Parathyroid adenoma (tissue), 2 donors: ENCODE measurements at regions not wholly inside any gene's neighbourhood (a gene's known extent, or its start where the extent isn't known, plus 50 kb on each side); places are given as distances from the start of the nearest gene placed in this dataset.

Experiments used
- H2AFZ ChIP-seq: fragments of 300-600 bp; sonication (generic); one replicate; pipeline ENCODE4 v1.7.0; 2017; ENCODE audit warnings: antibody characterized with exemption, mild to moderate bottlenecking
- H3K27ac ChIP-seq: fragments of 300-600 bp; sonication (generic); one replicate; pipeline ENCODE4 v1.7.0; 2017
- H3K27me3 ChIP-seq: fragments of 300-600 bp; sonication (generic); one replicate; pipeline ENCODE4 v1.7.0; 2017; ENCODE audit warnings: low read length; ENCODE audit not compliant: control insufficient read depth, insufficient read depth
- H3K36me3 ChIP-seq: fragments of 300-600 bp; sonication (generic); one replicate; pipeline ENCODE4 v1.7.0; 2017; ENCODE audit warnings: low read length; ENCODE audit not compliant: control insufficient read depth, insufficient read depth
- H3K4me1 ChIP-seq: fragments of 300-600 bp; sonication (generic); one replicate; pipeline ENCODE4 v1.7.0; 2017; ENCODE audit warnings: control low read depth
- H3K4me2 ChIP-seq: fragments of 300-600 bp; sonication (generic); one replicate; pipeline ENCODE4 v1.7.0; 2017; ENCODE audit warnings: low read length
- H3K4me3 ChIP-seq: fragments of 300-600 bp; sonication (generic); one replicate; pipeline ENCODE4 v1.7.0; 2017; ENCODE audit warnings: low read depth, low read length
- H3K79me2 ChIP-seq: fragments of 300-600 bp; sonication (generic); one replicate; pipeline ENCODE4 v1.7.0; 2017; ENCODE audit warnings: control low read depth
- H3K9ac ChIP-seq: fragments of 300-600 bp; sonication (generic); one replicate; pipeline ENCODE4 v1.7.0; 2017; ENCODE audit warnings: mild to moderate bottlenecking
- H3K9me3 ChIP-seq: fragments of 300-600 bp; sonication (generic); one replicate; pipeline ENCODE4 v1.7.0; 2017; ENCODE audit warnings: low read length; ENCODE audit not compliant: control insufficient read depth
- TF ChIP-seq, protein P1 (sequence below): fragments of 300-600 bp; sonication (generic); IDR thresholded peaks from one replicate; pipeline ENCODE4 v1.7.0; 2017; ENCODE audit warnings: antibody characterized with exemption, mild to moderate bottlenecking
- donor health status: primary hyperparathyroidism.

DNA sequence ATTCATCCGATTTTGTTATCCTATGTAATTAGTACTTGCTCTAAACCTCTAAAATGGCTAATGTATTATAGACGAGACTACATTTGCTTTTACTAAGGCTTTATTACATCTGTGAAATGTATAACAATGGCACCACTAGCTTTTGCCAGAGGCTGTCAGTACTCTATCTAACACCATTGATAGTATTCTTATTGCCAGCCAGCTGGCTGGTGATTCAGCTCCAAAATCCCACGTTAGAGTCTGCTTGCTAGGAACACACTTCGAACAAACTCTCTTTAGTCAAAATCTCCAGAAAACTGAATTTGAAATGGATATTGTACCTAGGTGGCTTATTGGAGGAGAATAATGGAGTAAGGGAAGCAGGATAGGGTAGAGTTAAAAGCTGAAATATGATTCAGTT, 839.2 kb downstream of the SLC6A15 start:
- no peak overlapping the region for H2AFZ ChIP-seq
- TF ChIP-seq, protein P1, sequence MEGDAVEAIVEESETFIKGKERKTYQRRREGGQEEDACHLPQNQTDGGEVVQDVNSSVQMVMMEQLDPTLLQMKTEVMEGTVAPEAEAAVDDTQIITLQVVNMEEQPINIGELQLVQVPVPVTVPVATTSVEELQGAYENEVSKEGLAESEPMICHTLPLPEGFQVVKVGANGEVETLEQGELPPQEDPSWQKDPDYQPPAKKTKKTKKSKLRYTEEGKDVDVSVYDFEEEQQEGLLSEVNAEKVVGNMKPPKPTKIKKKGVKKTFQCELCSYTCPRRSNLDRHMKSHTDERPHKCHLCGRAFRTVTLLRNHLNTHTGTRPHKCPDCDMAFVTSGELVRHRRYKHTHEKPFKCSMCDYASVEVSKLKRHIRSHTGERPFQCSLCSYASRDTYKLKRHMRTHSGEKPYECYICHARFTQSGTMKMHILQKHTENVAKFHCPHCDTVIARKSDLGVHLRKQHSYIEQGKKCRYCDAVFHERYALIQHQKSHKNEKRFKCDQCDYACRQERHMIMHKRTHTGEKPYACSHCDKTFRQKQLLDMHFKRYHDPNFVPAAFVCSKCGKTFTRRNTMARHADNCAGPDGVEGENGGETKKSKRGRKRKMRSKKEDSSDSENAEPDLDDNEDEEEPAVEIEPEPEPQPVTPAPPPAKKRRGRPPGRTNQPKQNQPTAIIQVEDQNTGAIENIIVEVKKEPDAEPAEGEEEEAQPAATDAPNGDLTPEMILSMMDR, result no peak

DNA sequence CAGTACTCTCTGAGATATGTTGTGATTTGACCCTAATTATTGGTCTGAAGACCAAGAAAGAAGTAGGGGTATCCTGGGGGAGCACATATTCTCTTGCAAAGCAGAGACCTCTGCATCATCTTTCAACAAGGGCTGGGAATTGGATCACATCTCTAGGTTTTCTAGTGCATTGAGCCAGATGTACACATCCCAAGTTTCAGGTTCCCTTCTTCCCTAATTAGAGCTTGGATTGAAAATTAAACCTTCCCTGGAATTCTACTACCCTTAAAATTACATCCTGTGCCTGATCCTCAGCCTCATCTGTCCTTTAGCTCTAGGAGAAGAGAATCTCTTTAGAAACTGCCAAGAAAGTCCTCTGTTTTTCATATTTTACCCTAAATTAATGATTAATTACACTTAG, 839.6 kb downstream of the SLC6A15 start:
- Histone ChIP-seq H3K36me3 (no peaks in the 10 kb centered on the region), H3K27me3 (no peaks in the 10 kb centered on the region), H3K79me2 (no peaks in the 10 kb centered on the region), H3K9ac (no peak overlapping the region), H3K4me3 (no peak overlapping the region), H3K9me3 (no peaks in the 10 kb centered on the region), H2AFZ (no peak overlapping the region), H3K4me2 (no peak overlapping the region), H3K4me1 (no peaks in the 10 kb centered on the region), H3K27ac (no peak overlapping the region)
- TF ChIP-seq, protein P1, result no peak

More for the DNA sequence above, 839.2 kb downstream of the SLC6A15 start:
- H3K4me1 ChIP-seq, result no peaks in the 10 kb centered on the region
- H3K9me3 ChIP-seq, result no peaks in the 10 kb centered on the region
- H3K4me3 ChIP-seq, result no peak overlapping the region
- no peak overlapping the region for H3K4me2 ChIP-seq
- no peaks in the 10 kb centered on the region for H3K27me3 ChIP-seq
- H3K79me2 ChIP-seq, result no peaks in the 10 kb centered on the region
- no peak overlapping the region for H3K27ac ChIP-seq
- H3K36me3 ChIP-seq, result no peaks in the 10 kb centered on the region
- H3K9ac ChIP-seq, result no peak overlapping the region

DNA sequence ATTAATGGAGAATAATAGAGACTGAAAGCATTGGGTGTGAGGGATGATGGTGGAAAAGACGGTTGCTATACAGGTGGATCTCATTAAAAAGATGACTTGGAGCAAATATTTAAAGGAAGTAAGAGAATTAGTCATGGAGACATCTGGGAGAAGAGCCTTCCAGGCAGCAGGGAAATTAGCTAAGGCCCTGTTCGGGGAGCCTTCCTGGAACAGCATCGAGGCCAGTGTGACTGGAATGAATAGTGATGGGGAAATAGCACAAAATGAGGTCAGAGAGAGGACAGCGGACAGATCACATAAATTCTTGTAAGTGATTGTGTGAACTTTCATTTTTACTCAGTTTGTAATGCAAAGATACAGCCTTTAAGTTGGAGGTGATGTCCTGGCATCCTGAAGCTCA, 842.3 kb downstream of the SLC6A15 start:
- TF ChIP-seq, protein P1, result no peak

DNA sequence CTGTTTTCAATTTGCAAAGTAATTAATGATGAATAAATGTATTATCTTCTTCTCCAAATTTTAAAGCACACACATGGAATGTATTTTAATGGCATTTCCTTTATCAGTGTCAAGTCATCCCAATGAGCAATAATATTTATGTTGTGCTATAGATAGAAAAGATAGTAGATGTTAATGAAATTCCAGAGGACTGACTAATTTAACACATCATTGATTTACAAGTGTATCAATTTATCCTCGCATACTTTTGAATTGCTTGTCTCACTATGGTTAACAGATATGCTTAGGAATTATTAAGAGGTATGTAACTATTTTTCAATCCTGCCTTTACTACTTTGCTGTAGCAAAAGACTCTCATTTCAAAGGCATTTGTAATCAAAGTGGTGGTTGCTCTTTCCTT, 842.9 kb downstream of the SLC6A15 start:
- Histone ChIP-seq H3K79me2 (no peaks in the 10 kb centered on the region), H3K27ac (no peak overlapping the region), H3K4me1 (no peaks in the 10 kb centered on the region), H2AFZ (no peak overlapping the region), H3K4me2 (no peak overlapping the region), H3K9me3 (no peaks in the 10 kb centered on the region), H3K9ac (no peak overlapping the region), H3K36me3 (no peaks in the 10 kb centered on the region), H3K27me3 (no peaks in the 10 kb centered on the region), H3K4me3 (no peak overlapping the region)
- TF ChIP-seq, protein P1, result no peak

More for the DNA sequence above, 842.3 kb downstream of the SLC6A15 start:
- Histone ChIP-seq H3K4me1 (no peaks in the 10 kb centered on the region), H3K9me3 (no peaks in the 10 kb centered on the region), H3K9ac (no peak overlapping the region), H2AFZ (no peak overlapping the region), H3K27me3 (no peaks in the 10 kb centered on the region), H3K79me2 (no peaks in the 10 kb centered on the region), H3K4me3 (no peak overlapping the region), H3K36me3 (no peaks in the 10 kb centered on the region), H3K4me2 (no peak overlapping the region), H3K27ac (no peak overlapping the region)

DNA sequence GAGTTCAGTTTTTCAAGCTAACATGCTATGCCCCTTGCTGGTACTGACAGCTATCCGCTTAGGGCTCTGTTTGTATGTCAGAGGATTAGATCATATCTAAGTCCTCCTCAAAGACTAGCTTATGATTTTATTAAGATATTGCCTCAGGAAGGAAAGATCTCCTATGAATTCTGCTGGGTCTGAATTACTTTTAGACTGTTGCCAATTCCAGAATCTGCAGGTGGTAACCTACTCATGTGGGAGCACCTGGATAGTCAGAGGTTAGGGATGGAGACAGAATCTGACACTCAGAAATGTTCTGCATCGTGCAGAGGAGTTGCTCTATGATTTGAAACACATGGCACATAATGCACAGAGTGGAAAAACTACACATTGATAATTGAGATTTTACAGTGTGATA, 843.4 kb downstream of the SLC6A15 start:
- TF ChIP-seq, protein P1, result no peak
- no peak overlapping the region for H2AFZ ChIP-seq

More for the DNA sequence above, 843.4 kb downstream of the SLC6A15 start:
- no peaks in the 10 kb centered on the region for H3K79me2 ChIP-seq
- H3K27ac ChIP-seq, result no peak overlapping the region
- no peaks in the 10 kb centered on the region for H3K4me1 ChIP-seq
- H3K4me3 ChIP-seq, result no peak overlapping the region
- H3K36me3 ChIP-seq, result no peaks in the 10 kb centered on the region
- no peak overlapping the region for H3K9ac ChIP-seq
- no peak overlapping the region for H3K4me2 ChIP-seq
- no peaks in the 10 kb centered on the region for H3K27me3 ChIP-seq
- no peaks in the 10 kb centered on the region for H3K9me3 ChIP-seq
